HL-60 (cell line): ENCODE measurements at regions not wholly inside any gene's neighbourhood (a gene's known extent, or its start where the extent isn't known, plus 50 kb on each side); places are given as distances from the start of the nearest gene placed in this dataset.
"Not testable (repeated sequence)": the region's sequence is repeated elsewhere in the genome, so short reads cannot be mapped to it uniquely, and the experiment has no call there.

Source experiments
- DNase-seq, 2 experiments: peaks; one replicate each; pipeline ENCODE4 v3.0.0-alpha.2; 2010 to 2020; ENCODE audit warnings: low read depth in 1 of 2, low spot score in 1 of 2
- H3K27ac ChIP-seq: fragments of 250-450 bp; sonication (Bioruptor Pico); replicated peaks from 2 replicates; pipeline ENCODE4 v1.5.1; 2020; ENCODE audit warnings: mild to moderate bottlenecking, moderate library complexity
- H3K27me3 ChIP-seq: fragments of 250-450 bp; sonication (Bioruptor Pico); 2 replicates; pipeline ENCODE4 v1.5.1; 2021; ENCODE audit warnings: mild to moderate bottlenecking, moderate library complexity; ENCODE audit not compliant: insufficient read depth, poor library complexity, severe bottlenecking
- H3K4me3 ChIP-seq: replicated peaks from 2 replicates; pipeline ENCODE4 v1.5.1; 2011; ENCODE audit warnings: mild to moderate bottlenecking, control low read depth, low read length; ENCODE audit not compliant: insufficient read depth
- CTCF ChIP-seq: IDR thresholded peaks from one replicate; pipeline ENCODE4 v1.5.1; 2011; ENCODE audit warnings: low read length, control low read depth, inconsistent platforms; ENCODE audit not compliant: insufficient read depth
- GABPA ChIP-seq: IDR thresholded peaks from 2 replicates; pipeline ENCODE4 v1.6.1; 2012; ENCODE audit warnings: low read depth
- POLR2AphosphoS5 ChIP-seq: IDR thresholded peaks from 2 replicates; pipeline ENCODE4 v1.6.1; 2012; ENCODE audit warnings: low read depth
- SPI1 ChIP-seq: IDR thresholded peaks from 2 replicates; pipeline ENCODE4 v1.6.1; 2012; ENCODE audit warnings: low read depth, mild to moderate bottlenecking, borderline replicate concordance
- TF ChIP-seq, protein P1 (sequence below): IDR thresholded peaks from 2 replicates; pipeline ENCODE4 v1.6.1; 2012; ENCODE audit warnings: low read depth; ENCODE audit not compliant: insufficient replicate concordance

- H3K4me3 ChIP-seq: no peak overlapping the region
These were observed 692.7 kb upstream of the ZNF385D start for GRCh38 chr3:22443571-22444233.

GRCh38 chr3:22445336-22445735 lies 694.3 kb upstream of the ZNF385D start:
- H3K27ac ChIP-seq, H3K4me3 ChIP-seq, DNase-seq, H3K27me3 ChIP-seq: not testable (repeated sequence)

More at GRCh38 chr3:22443571-22444233, 692.7 kb upstream of the ZNF385D start:
- DNase-seq: no peak
- H3K27me3 ChIP-seq: no peaks in the 10 kb centered on the region
- TF ChIP-seq POLR2AphosphoS5 (no peak), SPI1 (no peak), CTCF (no peak), GABPA (no peak)
- TF ChIP-seq, protein P1, sequence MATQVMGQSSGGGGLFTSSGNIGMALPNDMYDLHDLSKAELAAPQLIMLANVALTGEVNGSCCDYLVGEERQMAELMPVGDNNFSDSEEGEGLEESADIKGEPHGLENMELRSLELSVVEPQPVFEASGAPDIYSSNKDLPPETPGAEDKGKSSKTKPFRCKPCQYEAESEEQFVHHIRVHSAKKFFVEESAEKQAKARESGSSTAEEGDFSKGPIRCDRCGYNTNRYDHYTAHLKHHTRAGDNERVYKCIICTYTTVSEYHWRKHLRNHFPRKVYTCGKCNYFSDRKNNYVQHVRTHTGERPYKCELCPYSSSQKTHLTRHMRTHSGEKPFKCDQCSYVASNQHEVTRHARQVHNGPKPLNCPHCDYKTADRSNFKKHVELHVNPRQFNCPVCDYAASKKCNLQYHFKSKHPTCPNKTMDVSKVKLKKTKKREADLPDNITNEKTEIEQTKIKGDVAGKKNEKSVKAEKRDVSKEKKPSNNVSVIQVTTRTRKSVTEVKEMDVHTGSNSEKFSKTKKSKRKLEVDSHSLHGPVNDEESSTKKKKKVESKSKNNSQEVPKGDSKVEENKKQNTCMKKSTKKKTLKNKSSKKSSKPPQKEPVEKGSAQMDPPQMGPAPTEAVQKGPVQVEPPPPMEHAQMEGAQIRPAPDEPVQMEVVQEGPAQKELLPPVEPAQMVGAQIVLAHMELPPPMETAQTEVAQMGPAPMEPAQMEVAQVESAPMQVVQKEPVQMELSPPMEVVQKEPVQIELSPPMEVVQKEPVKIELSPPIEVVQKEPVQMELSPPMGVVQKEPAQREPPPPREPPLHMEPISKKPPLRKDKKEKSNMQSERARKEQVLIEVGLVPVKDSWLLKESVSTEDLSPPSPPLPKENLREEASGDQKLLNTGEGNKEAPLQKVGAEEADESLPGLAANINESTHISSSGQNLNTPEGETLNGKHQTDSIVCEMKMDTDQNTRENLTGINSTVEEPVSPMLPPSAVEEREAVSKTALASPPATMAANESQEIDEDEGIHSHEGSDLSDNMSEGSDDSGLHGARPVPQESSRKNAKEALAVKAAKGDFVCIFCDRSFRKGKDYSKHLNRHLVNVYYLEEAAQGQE: no peak
- no peak overlapping the region for H3K27ac ChIP-seq

DNA sequence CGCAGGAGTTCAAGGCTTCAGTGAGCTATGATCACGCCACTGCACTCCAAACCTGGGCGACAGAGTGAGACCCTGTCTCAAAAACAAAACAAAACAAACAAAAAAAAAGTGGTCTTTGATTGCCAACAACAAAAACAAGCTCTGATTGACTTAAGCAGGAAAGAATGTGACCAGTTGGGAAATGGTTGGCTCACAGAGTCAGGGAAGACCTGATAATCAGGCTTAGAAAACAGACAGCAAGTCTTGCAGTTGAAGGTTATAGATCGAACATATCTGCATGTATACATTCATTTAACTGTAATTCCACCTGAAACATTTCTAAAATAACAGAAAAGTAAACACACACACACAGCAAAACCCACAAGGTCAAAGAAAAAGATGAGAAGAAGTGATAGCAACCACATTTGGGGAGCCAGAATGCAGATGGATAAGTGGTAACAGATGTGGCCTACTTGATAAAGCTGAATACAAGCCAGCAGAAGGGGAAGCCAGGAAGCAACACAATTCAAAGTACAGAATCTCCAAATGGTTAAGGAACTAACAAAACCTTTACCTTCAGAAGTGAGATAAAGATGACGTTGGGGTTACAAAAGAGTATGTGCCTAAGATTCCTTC lies 699.9 kb upstream of the ZNF385D start:
- Histone ChIP-seq H3K27me3 (no peaks in the 10 kb centered on the region), H3K4me3 (no peak overlapping the region), H3K27ac (no peak overlapping the region)
- TF ChIP-seq GABPA: no peak
- 0 out of 2 replicates have a peak, but pooled peaks have one; percentile 26 for TF ChIP-seq POLR2AphosphoS5
- peak in 1 of 2 experiments; percentile 10 for DNase-seq

DNA sequence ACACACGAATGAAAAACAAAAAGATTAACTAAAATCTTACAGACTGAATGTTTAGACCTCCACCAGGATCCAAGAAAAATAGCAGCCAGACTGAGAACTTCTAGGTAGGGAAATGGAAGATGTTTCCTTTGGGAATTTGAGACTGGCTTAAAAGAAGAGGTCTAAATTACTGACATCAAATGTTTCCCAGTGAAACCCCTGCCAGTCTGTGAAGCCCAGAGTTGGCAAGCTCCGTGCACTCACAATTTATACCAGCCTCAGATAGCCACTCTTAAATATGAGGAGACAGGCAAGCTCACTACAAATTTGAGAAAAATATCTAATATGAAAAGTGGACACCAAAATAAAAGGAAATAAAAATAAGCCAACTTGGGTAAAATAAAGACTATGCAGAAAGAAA lies 700.5 kb upstream of the ZNF385D start:
- no peak for DNase-seq
- TF ChIP-seq GABPA (no peak), CTCF (no peak), POLR2AphosphoS5 (no peak), SPI1 (no peak)
- TF ChIP-seq, protein P1: no peak
- Histone ChIP-seq H3K4me3 (no peak overlapping the region), H3K27ac (no peak overlapping the region), H3K27me3 (no peaks in the 10 kb centered on the region)
